SH-SY5Y (cell line): ENCODE measurements at regions not wholly inside any gene's neighbourhood (a gene's known extent, or its start where the extent isn't known, plus 50 kb on each side); places are given as distances from the start of the nearest gene placed in this dataset.

Experiments used
- GATA2 ChIP-seq: IDR thresholded peaks from 2 replicates; pipeline ENCODE4 v1.6.1; 2011; ENCODE audit warnings: mild to moderate bottlenecking, low read depth, low read length
- GATA3 ChIP-seq: IDR thresholded peaks from 2 replicates; pipeline ENCODE4 v1.6.1; 2011; ENCODE audit warnings: low read depth, mild to moderate bottlenecking, low read length, moderate library complexity

DNA sequence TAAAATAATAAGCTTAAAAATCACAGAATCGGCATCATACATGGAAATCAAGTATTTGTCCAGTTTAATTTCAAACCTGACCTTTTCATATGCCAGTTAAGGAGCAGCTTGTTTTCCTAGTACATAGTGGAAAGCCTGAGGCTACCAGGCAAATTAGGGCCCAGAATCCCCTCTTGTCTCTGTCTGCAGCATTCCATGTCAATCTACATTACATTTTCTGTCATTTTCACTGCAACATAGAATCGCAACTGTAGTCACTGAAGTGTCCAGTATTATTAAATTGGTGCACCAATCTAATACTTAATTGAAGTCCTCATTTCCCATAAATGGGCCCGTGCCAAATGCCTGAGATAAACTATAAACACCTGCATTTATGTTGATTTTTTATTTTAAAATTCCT lies 1352.2 kb upstream of the ACO1 start:
- TF ChIP-seq GATA2 (no peak), GATA3 (no peak)
